NB4 (cell line): ENCODE measurements at regions not wholly inside any gene's neighbourhood (a gene's known extent, or its start where the extent isn't known, plus 50 kb on each side); places are given as distances from the start of the nearest gene placed in this dataset.

Experiments
- DNase-seq: peaks from one replicate; pipeline ENCODE4 v3.0.0; 2010; ENCODE audit warnings: low read depth
- H3K4me3 ChIP-seq: one replicate; pipeline ENCODE4 v1.5.1; 2011; ENCODE audit warnings: mild to moderate bottlenecking, low read depth, low read length, moderate library complexity
- CTCF ChIP-seq: IDR thresholded peaks from one replicate; pipeline ENCODE4 v1.5.1; 2012; ENCODE audit warnings: low read depth, low read length
- MAX ChIP-seq: IDR thresholded peaks from 2 replicates; pipeline ENCODE4 v1.6.1; 2011; ENCODE audit warnings: low read depth, low read length
- MYC ChIP-seq: IDR thresholded peaks from 2 replicates; pipeline ENCODE4 v1.6.1; 2011; ENCODE audit warnings: low read depth, low read length
- POLR2A ChIP-seq: IDR thresholded peaks from 2 replicates; pipeline ENCODE4 v1.6.1; 2011; ENCODE audit warnings: mild to moderate bottlenecking; ENCODE audit not compliant: insufficient read length; ENCODE audit errors: extremely low read depth

- TF ChIP-seq POLR2A: no peak
- TF ChIP-seq MAX: no peak
- no peak for TF ChIP-seq MYC
- TF ChIP-seq CTCF: no peak
- no peak overlapping the region for H3K4me3 ChIP-seq
- DNase-seq: no peak
Measured at GRCh38 chr4:126935801-126936200, 697.0 kb upstream of the INTU start.

DNA sequence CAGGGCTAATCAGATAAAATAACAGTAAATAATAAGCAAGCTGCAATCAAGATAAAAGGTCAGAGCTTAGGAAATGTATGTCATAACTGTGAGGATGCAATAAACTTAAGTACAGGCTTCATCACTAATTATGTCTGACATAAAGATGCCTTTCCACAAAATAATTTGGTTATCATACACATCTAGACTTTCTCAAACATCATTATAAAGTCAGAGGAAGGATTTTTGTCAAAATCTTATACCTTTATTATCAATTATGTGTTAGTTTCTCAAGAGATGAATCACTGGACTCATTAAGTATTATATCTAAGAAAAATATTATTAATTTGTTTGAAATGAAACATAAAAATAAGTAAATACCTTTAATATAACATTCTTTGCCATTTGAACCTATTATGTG lies 695.4 kb upstream of the INTU start:
- no peak for DNase-seq
- TF ChIP-seq POLR2A (no peak), MYC (no peak), MAX (no peak), CTCF (no peak)
- no peak overlapping the region for H3K4me3 ChIP-seq

- TF ChIP-seq POLR2A (no peak), CTCF (no peak), MAX (no peak), MYC (no peak)
- no peak overlapping the region for H3K4me3 ChIP-seq
- no peak for DNase-seq
Measured at GRCh38 chr4:126937846-126938422, 694.8 kb upstream of the INTU start.

GRCh38 chr4:126939401-126939800 lies 693.4 kb upstream of the INTU start:
- DNase-seq: no peak
- no peak for TF ChIP-seq MAX
- TF ChIP-seq CTCF: no peak
- no peak for TF ChIP-seq POLR2A
- no peak for TF ChIP-seq MYC

GRCh38 chr4:126947536-126947935 lies 685.2 kb upstream of the INTU start:
- no peak for DNase-seq
- no peak overlapping the region for H3K4me3 ChIP-seq
- no peak for TF ChIP-seq CTCF
- TF ChIP-seq MYC: no peak
- TF ChIP-seq MAX: no peak
- no peak for TF ChIP-seq POLR2A

More at GRCh38 chr4:126939401-126939800, 693.4 kb upstream of the INTU start:
- H3K4me3 ChIP-seq: no peak overlapping the region
